DMS 273 treated with DMSO at 0.1 percent for 48 hours (cell line): ENCODE measurements at regions not wholly inside any gene's neighbourhood (a gene's known extent, or its start where the extent isn't known, plus 50 kb on each side); places are given as distances from the start of the nearest gene placed in this dataset.

Source experiments
- DNase-seq: peaks from one replicate; lab custom pipeline; 2025; lab: John Stamatoyannopoulos, UW

DNA sequence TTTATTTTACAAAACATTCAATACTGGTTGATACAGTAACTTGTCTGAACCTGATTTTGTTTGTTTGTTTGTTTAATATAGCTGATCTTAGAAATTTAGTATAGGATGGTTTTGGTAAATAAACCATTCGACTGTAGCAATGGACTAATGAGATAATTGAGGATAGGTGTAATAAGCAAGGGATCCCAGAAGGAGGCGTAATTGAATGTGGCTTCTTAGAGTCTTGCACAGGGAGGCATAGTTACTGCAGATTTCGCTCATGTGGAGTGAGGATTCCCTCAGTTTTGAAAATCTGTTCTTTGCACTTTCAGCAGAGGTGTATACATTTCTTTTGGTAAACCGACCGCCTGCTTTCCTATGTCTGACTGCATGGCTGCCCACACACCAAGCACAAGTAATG, 709.6 kb downstream of the SOCS6 start:
- DNase-seq, result no peak

DNA sequence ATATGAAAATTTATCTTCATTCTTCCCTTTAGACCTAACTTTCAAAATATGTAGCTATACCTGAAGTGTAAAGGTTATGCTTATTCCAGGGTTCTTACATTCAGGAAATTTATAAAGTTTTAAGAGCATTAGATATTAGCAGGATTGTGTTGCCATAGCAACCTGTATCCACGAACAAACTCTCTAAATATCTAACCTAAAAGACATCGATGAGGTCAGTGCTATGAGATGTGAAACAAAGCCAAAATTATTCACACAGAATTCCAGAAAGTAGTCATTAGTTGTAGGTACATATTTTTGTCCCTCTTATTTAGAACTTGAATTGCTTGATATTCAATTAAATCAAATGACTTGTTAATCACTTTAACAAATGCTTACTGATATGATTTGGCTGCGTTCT, 705.3 kb downstream of the SOCS6 start:
- no peak for DNase-seq

DNA sequence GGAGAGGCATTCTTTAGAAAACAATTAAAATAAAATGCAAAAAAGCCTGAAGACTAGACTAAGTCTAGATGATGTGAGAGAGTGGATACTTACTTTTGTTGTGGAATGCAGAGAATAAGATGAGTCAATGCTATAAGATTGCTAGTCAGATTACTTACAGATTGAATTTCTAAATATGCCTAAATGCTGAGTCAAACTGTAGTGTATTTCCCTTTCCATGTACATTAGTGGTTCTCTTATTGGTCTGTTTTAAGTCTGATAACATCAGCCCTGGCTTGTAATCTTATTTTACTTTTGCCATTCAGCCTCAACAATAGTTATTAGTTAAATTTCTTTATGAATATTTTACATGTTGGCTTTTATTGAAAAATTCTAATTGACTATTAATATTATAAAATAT, 702.7 kb downstream of the SOCS6 start:
- DNase-seq, result no peak

DNA sequence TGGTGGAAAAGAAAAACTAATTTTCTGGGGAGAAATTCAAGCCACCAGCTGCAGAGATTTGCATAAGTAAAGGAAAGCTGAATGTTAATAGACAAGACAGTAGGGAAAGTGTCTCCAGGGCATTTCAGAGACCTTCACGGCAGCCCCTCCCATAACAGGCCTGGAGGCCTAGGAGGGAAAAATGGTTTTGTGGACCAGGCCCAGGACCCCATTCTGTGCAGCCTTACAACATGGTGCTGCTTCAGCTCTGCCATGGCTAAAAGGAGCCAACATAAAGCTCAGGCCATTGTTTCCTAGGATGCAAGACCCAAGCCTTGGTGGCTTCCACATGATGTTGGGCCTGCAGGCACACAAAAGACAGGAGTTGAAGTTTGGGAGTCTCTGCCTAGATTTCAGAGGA, 697.1 kb downstream of the SOCS6 start:
- no peak for DNase-seq

DNA sequence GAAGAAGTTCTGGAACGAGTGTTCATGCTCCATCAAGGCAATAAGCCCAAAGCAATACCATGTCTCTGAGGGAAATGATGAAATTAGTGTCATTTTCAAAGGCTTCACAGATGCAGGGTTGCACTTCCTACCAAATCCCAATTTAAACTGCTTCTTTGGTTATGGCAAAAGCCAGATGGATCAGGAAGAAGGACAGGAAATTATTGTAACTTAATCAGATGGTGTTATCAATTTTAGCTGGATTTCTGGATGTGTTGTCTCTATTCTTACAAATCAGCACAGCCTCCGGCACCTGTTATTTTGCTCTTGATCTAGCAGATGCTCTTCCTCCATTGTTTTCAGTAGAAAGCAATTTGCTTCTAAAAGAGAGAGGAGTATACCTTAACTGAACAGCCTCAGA, 693.4 kb downstream of the SOCS6 start:
- no peak for DNase-seq

DNA sequence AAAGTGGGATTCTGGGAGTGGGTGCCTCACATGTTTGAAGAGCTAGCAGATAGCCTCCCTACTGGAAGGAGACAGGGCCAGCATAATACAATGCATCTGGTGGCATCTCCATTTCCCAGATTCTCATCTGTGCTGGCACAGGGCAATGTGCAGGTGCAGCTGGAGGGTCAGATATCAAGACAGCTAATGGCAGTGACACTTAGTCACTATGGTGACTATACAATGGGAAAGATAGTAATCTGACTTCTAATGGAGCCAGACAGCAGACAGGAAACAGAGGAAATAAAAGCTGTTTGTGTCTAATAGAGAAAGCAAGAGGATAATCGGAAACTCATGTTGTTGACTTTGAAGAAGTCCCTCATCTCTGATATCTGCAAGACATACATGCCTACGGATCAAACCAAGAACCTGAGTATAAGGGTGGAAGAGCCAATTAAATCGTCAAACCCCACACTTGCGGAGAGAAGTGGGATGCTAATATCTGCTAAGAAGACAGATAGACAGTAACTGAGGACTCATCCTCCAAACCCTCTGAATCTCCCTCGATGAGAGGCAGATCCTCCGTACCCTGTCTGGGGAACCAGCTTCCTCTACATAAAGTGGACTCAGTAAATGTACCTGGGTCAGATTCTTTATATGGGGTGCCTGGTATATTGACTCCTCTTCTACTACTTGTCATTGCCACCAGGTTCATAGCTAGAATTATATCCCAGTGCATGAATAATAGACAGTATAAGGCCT, 692.7 kb downstream of the SOCS6 start:
- DNase-seq, result no peak

DNA sequence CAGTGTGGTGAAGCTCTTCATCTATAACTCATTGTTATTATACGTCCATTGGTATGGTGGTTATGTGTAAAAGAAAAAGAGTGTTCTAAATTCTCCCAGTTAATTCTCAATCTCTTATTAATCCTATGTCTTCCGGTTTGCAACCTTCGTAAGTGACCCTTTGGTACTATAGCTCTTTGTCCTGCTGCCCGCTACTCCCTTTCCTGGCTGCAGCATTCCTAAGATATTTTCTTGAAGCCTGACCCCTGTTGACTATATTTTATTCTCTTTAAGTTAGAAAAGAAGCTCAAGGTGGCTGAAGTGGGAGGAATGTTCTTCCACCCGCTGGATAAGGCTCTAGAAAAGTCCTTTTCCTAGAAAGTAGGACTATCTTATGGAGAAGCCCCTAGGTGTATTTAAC, 684.8 kb downstream of the SOCS6 start:
- no peak for DNase-seq

DNA sequence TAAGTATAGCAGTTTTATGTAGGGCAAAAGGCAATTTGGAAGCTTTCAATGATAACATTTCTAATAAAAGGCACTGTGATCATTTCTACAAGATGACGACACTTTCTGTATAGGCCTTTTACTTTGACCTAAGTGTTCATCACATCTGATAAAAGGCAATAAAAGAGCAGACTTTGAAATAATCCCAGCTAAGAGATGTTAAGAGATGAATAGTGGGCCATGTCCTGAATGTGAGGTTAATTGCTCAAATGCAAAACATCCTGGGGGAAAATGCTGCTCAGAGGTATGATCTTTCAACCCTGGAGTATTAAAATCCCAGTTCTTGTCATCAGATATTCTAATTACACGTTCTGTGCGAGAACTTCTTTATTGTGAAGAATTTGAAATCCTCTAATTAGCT, 677.6 kb downstream of the SOCS6 start:
- DNase-seq, result no peak

DNA sequence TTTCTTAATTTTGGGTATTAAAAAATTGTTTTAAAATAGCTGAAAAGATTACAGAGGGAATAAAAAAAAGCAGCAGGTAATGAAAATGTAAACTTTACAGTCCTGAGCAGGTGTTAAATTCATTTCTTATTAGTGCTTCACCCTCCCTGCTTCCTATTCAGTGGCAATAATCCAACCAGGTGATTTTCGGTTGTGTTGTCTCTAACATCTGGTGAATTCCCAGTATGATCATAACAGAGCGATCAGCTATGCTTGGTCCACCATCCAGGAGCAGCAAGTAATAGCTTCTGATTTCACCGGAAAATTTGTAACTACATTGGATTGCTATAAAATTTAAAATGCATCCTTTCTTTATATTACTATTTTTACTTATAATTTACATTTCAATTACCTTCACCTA, 673.1 kb downstream of the SOCS6 start:
- no peak for DNase-seq

DNA sequence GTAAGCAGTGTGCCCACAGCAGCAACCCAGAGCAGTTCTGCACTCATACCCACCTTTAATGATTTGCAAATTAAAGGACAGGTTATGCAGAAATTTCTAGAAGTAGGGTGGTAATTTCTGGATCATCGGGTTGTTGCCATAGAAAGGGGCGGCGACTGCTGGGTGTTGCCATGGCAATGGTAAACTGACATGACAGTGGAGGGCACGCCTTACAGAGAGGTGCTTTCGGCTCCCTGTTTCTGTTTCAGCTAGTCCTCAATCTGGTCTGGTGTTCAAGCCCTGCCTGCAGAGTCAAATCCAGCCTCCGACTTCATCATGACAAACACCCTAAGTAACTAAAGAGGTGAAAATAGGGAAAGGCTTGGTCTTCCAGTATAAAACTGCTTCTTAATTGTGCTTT, 667.7 kb downstream of the SOCS6 start:
- DNase-seq, result no peak

DNA sequence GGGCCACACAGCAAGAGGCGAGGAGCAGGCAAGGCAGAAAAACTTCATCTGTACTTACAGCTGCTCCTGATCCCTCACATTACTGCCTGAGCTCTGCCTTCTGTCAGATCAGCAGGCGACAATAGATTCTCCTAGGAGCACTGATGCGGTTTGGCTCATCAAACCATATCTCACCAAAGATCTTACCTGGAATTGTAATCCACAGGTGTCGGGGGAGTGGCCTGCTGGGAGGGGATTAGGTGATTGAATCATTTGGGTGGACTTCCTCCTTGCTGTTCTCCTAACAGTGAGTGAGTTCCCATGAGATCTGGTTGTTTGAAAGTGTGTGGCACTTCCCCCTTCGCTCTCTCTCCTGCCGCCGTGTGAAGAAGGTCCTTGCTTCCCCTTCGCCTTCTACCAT, 647.3 kb downstream of the SOCS6 start:
- no peak for DNase-seq

DNA sequence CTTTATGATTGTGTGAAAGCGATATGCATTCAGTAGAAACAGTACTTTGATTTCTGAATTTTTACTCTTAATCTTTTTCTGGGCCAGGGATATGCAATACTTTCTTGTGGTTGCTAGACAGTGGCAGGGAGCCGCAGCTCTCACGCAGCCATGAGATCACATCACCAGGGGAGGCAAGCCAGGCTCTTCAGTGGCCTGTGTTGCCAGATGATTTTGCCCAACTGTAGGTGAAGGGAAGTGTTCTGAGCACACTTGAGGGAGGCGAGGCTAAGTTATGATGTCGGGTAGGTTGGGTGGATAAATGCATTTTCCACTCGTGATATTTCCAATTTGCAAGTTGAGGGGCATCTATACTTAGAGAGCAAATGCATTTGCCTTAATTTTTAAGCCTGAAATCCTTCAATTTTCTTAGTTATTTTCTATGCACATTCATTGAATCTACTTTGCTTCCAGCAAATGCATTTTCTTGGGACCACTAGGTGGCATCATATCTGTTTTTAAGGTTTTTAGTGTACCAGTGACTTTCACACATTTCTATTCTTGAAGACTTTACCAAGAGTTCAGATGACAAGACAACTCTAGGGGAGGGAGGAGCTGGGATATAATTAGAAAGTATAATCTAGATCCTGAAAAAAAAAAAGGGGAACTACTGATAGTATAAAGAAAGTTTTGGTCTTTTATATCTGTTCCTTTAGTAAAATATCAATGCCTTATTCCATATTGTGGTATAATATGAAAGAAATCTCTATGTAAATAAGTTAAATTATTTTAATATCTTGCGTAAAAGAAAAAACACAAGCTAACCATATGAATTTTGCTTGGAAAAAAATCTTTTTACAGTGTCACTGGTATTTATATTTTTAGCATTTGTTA, 643.3 kb downstream of the SOCS6 start:
- no peak for DNase-seq

DNA sequence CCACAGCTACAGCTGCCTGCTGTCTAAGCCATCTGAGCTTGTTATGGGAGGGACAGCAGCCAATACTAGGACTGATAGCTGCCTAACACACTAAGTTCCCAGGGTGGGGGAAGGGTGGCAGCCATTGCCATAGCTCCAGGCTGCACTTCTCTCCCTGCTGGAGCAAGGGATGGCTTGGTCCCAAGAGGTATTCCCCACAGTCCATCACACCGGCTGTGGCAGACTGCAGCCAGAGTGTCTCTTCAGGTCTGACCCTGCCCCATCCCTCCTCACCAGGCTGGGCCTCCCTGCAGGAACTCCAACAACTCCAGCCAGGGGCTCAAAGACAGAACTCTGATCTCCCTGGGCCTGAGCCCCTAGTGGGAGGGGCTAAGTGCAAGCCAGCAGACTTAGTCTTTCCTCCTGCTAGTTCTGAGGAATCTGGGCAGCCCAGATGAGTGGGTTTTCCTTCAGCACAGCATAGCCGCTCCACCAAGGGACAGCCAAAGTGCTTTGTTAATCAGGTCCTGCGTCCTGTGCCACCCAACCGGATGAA, 632.1 kb downstream of the SOCS6 start:
- DNase-seq, result no peak

DNA sequence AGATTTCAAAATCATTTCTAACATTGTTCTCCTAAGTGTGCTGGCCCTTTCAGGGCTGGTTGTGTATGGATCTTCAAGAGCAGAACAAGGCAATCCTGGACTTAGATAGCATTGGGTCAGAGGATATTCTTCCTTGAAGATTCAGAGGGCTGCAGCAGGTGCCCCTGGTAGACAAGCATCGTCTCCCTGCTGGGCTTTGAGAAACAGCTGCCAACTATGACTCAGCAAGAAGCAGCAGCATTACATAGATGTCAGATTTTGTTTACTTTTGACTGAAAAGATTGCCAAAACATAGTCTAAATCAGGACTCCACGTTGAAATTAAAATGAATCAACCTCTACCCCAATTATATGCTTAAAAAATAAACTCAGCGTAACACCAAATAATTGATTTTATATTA, 618.8 kb downstream of the SOCS6 start:
- DNase-seq, result no peak

DNA sequence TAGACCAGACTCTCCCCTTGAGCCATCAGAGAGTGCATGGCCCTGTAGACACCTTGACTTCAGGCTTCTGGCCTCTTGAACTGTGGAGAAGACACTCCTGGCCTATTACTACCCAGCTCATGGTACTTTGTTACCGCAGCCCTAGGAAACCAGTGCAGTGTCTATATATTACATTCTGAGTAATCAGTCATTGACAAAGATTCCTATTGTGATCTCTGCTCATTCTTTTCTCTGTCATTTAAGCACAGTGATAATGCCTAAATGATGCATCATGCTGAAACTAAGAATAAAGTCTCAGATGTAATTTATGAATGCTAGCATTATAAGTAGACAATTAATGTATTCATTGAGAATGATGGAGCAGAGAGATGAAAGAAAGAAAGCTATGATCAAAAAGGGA, 603.5 kb downstream of the SOCS6 start:
- no peak for DNase-seq

DNA sequence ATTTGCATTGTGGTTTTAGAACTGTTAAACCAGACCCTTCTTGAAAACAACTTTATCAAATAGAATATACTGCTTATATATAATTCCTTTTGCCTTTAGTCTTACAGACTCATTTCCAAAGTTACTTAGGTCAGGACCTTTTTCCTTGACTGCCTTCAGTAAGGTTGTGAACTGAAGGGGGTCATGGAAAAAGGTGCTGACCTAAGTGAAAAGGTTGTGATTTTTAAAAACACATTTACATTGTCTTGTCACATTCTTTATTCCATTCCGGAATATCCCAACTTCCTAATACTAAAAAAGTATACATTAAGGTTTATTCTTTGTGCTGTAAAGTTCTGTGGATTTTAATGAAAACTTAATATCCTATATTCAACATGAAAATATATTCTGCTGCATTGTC, 581.4 kb downstream of the SOCS6 start:
- no peak for DNase-seq

DNA sequence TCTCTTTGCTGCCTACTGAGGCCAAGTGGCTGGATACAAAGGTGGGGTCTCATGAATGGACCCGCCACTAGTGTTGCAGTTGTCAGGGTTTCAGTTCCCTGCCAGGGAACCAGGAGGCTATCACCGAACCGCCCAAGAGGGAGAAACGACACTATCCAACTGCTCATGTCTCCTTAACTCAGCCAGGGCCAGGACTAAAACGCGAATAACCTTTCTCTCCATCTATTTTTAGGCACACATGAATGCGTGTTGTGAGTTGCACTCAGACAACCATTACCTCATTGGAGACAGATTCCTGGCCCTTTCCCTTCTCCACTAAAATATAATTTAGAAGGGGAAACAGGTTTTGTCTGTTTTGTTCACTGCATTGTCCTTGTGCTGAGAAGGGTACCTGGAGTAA, 559.5 kb downstream of the SOCS6 start:
- no peak for DNase-seq

DNA sequence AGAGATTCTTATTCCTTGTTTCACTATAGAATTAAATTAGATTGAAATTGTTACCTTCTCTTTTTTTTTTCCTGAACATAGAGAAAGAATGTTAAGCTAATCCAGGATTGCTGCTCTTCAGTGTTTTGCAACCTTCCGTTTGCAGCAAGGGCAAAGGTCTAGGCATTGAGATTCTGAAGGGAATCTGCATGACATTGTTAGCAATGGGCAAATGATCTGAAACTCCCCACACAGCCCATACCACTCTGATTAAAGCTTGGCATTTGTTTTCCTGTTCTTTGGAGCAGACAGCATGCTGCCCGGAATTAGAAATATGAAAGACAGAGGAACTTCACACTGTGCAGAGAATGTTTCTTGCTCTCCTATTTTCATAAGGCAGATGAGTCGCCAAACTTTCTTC, 551.8 kb downstream of the SOCS6 start:
- no peak for DNase-seq

DNA sequence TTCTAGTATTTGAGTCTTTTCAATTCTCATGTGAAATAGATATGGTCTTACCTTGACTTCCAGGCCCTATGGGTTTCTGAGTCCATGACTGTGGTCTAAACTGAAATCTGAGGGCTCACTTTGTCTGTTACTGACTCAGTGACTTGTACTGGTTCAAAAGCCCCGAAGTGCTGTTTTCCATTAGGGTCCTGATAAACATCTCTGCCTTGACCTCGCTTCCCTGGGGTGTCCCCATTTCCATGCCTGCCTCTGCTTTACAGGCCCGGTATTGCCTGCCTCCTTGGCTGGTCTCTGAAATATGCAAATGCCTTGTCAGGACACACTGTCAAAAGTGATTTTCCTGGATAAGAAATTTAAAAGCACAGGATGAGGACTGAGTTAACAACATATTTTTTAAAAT, 538.8 kb downstream of the SOCS6 start:
- DNase-seq, result no peak

DNA sequence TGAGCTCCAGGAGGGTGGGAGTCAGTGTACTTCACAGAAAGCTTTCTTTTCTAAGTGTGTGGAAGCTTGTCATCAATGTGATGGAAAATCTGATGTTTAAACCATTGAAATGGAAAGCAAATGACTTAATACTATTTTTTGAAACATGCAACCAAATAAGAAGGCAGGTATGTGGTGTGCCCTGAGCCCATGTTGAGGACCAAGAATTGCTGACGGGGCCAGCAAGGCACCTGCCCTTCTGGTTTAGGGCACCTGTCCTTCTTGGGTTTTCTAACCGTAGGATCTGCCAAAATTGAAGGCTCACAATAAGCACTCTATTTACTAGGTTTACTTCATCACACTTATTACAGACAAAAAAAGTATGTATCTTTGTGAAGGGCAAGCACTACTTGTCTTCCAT, 537.7 kb downstream of the SOCS6 start:
- DNase-seq, result no peak

DNA sequence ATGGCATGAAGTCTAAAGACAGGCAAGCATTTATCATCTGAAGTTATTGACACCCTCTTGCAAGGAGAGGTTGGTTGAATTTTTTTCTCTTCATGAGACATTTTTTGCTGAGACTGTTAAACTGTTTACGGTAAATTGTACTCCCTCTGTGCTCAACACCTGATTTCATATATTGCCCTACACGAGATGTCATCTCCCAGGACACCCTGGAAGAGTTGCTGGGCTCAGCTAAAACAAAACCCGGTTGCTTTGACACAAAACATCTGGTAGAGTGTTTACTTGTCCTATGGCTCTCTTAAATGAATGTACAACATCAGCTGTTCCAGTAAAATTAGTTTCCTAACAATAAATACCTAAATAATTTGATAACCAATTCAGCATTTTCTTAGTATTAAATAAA, 533.8 kb downstream of the SOCS6 start:
- no peak for DNase-seq

DNA sequence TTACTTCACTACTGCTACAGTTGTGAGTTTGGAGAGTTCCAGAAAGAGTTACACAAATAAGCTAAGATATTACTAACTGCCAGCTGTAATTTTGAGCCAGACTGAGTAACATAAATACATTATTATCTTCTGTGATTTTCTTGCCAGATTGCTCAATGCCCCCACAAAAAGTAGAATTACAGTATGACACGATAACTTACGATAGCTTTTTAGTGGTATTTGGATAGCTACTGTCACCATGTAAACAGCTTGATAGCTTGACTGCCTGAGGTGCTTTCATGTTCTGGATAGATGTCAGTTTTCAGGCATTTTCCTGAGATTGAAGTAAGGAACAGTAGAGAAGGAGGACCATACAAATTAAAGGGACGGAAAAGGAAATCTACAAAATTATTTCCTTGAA, 533.3 kb downstream of the SOCS6 start:
- no peak for DNase-seq

DNA sequence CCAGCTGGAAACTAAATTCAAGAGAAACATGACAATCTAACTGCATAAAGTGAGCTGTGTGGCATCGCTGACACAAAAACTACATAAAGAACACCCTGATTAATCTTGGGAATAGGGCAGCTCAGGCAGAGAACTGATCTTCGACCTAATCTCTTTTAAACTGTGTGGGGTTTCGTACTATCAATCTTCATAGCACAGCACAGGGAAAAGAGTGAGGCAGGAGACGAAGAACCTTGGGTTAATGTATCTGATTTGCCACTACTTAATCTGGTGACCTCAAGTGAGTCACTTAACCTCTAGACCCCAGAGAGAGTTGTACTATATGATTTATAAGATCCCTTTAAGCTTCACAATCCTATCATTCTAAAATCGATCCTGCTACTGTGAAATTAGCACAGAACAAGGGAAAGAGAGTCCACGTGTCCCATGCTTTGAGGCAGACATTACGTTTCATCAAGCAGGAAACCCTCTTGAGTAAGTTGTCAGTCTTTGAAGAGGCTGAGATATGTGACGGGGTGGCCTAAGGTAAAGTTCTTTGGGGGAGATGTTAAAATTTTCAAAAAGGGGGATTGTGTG, 519.7 kb downstream of the SOCS6 start:
- no peak for DNase-seq
